Liver (tissue), 3 donors: ENCODE measurements at regions not wholly inside any gene's neighbourhood (a gene's known extent, or its start where the extent isn't known, plus 50 kb on each side); places are given as distances from the start of the nearest gene placed in this dataset.

Experiments used
- EGR1 ChIP-seq, 2 donors: IDR thresholded peaks; 2 replicates each; pipeline ENCODE4 v1.6.1; 2016 to 2018; ENCODE audit warnings: antibody characterized with exemption in 2 of 2, low read depth in 2 of 2
- FOXA1 ChIP-seq: IDR thresholded peaks from 2 replicates; pipeline ENCODE4 v1.6.1; 2016; ENCODE audit warnings: antibody characterized with exemption
- GABPA ChIP-seq, 2 donors: IDR thresholded peaks in 1 of 2; conservative IDR thresholded peaks in 1 of 2; 2 replicates each; pipeline ENCODE4 v1.6.1; 2016; ENCODE audit warnings: antibody characterized with exemption in 2 of 2, mild to moderate bottlenecking in 1 of 2, moderate library complexity in 1 of 2
- HNF4A ChIP-seq, 2 donors: conservative IDR thresholded peaks; 2 replicates each; pipeline ENCODE4 v1.6.1; 2016; ENCODE audit warnings: antibody characterized with exemption in 2 of 2, mild to moderate bottlenecking in 2 of 2
- JUND ChIP-seq, 2 donors: IDR thresholded peaks; 2 replicates each; pipeline ENCODE4 v1.6.1; 2016; ENCODE audit warnings: antibody characterized with exemption in 2 of 2
- RAD21 ChIP-seq, 2 donors: IDR thresholded peaks; 2 replicates each; pipeline ENCODE4 v1.6.1; 2016; ENCODE audit warnings: antibody characterized with exemption in 2 of 2, mild to moderate bottlenecking in 2 of 2
- SP1 ChIP-seq: IDR thresholded peaks from 2 replicates; pipeline ENCODE4 v1.6.1; 2018; ENCODE audit warnings: antibody characterized with exemption, mild to moderate bottlenecking
- TAF1 ChIP-seq: conservative IDR thresholded peaks from 2 replicates; pipeline ENCODE4 v1.6.1; 2016; ENCODE audit warnings: antibody characterized with exemption, mild to moderate bottlenecking
- YY1 ChIP-seq: IDR thresholded peaks from 2 replicates; pipeline ENCODE4 v1.6.1; 2016; ENCODE audit warnings: antibody characterized with exemption, mild to moderate bottlenecking
- TF ChIP-seq, protein P1 (sequence below): fragments of 150-350 bp; IDR thresholded peaks from 2 replicates; pipeline ENCODE4 v1.5.1; 2017; ENCODE audit warnings: improper control_type of control experiment, low read depth, low read length; ENCODE audit not compliant: missing input control
- TF ChIP-seq, protein P2 (sequence below): IDR thresholded peaks from 2 replicates; pipeline ENCODE4 v1.6.1; 2016; ENCODE audit warnings: antibody characterized with exemption, mild to moderate bottlenecking
- TF ChIP-seq, protein P3 (sequence below): IDR thresholded peaks from 2 replicates; pipeline ENCODE4 v1.6.1; 2016; ENCODE audit warnings: antibody characterized with exemption
- TF ChIP-seq, protein P4 (sequence below): IDR thresholded peaks from 2 replicates; pipeline ENCODE4 v1.6.1; 2016; ENCODE audit warnings: antibody characterized with exemption
- TF ChIP-seq, protein P5 (sequence below): IDR thresholded peaks from 2 replicates; pipeline ENCODE4 v1.6.1; 2016; ENCODE audit warnings: antibody characterized with exemption
- donor health status: healthy.
- donor health status: healthy.

DNA sequence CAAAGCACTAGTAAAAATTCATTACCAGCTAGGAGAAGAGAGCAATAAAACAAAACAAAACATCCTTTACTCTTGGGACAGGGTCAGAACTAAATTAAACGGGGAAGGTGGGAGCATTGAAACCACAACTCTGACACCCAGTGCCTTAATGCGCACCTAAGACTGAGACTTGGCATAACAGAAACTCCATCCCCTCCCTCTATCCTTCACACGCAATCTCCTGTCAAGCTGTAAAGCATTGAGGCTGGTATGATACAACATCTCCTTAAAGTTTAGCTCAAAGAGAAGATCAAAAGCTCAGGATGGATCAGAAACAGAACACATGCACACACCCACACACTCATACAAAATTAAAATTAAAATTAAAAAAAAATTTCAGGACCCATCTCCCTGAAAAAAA lies 951.3 kb downstream of the STIM2 start:
- TF ChIP-seq, protein P1, sequence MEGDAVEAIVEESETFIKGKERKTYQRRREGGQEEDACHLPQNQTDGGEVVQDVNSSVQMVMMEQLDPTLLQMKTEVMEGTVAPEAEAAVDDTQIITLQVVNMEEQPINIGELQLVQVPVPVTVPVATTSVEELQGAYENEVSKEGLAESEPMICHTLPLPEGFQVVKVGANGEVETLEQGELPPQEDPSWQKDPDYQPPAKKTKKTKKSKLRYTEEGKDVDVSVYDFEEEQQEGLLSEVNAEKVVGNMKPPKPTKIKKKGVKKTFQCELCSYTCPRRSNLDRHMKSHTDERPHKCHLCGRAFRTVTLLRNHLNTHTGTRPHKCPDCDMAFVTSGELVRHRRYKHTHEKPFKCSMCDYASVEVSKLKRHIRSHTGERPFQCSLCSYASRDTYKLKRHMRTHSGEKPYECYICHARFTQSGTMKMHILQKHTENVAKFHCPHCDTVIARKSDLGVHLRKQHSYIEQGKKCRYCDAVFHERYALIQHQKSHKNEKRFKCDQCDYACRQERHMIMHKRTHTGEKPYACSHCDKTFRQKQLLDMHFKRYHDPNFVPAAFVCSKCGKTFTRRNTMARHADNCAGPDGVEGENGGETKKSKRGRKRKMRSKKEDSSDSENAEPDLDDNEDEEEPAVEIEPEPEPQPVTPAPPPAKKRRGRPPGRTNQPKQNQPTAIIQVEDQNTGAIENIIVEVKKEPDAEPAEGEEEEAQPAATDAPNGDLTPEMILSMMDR, result no peak
- TF ChIP-seq, protein P2, sequence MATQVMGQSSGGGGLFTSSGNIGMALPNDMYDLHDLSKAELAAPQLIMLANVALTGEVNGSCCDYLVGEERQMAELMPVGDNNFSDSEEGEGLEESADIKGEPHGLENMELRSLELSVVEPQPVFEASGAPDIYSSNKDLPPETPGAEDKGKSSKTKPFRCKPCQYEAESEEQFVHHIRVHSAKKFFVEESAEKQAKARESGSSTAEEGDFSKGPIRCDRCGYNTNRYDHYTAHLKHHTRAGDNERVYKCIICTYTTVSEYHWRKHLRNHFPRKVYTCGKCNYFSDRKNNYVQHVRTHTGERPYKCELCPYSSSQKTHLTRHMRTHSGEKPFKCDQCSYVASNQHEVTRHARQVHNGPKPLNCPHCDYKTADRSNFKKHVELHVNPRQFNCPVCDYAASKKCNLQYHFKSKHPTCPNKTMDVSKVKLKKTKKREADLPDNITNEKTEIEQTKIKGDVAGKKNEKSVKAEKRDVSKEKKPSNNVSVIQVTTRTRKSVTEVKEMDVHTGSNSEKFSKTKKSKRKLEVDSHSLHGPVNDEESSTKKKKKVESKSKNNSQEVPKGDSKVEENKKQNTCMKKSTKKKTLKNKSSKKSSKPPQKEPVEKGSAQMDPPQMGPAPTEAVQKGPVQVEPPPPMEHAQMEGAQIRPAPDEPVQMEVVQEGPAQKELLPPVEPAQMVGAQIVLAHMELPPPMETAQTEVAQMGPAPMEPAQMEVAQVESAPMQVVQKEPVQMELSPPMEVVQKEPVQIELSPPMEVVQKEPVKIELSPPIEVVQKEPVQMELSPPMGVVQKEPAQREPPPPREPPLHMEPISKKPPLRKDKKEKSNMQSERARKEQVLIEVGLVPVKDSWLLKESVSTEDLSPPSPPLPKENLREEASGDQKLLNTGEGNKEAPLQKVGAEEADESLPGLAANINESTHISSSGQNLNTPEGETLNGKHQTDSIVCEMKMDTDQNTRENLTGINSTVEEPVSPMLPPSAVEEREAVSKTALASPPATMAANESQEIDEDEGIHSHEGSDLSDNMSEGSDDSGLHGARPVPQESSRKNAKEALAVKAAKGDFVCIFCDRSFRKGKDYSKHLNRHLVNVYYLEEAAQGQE, result no peak
- TF ChIP-seq, protein P3, sequence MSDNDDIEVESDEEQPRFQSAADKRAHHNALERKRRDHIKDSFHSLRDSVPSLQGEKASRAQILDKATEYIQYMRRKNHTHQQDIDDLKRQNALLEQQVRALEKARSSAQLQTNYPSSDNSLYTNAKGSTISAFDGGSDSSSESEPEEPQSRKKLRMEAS, result no peak
- TF ChIP-seq TAF1 (no peak), GABPA (IDR thresholded peaks at IDR 0.05 in 1 of 2, conservative IDR thresholded peaks at IDR 0.05 in 1 of 2) (no peak), EGR1 (IDR thresholded peaks at IDR 0.05; ENCODE audit: low read depth in 2 of 2) (no peak), HNF4A (conservative IDR thresholded peaks at IDR 0.05) (no peak), FOXA1 (no peak), YY1 (no peak), RAD21 (IDR thresholded peaks at IDR 0.05) (no peak), JUND (IDR thresholded peaks at IDR 0.05) (no peak), SP1 (no peak)
- TF ChIP-seq, protein P4, sequence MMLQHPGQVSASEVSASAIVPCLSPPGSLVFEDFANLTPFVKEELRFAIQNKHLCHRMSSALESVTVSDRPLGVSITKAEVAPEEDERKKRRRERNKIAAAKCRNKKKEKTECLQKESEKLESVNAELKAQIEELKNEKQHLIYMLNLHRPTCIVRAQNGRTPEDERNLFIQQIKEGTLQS, result no peak
- TF ChIP-seq, protein P5, sequence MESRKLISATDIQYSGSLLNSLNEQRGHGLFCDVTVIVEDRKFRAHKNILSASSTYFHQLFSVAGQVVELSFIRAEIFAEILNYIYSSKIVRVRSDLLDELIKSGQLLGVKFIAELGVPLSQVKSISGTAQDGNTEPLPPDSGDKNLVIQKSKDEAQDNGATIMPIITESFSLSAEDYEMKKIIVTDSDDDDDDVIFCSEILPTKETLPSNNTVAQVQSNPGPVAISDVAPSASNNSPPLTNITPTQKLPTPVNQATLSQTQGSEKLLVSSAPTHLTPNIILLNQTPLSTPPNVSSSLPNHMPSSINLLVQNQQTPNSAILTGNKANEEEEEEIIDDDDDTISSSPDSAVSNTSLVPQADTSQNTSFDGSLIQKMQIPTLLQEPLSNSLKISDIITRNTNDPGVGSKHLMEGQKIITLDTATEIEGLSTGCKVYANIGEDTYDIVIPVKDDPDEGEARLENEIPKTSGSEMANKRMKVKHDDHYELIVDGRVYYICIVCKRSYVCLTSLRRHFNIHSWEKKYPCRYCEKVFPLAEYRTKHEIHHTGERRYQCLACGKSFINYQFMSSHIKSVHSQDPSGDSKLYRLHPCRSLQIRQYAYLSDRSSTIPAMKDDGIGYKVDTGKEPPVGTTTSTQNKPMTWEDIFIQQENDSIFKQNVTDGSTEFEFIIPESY, result no peak
